ENCODE measurements at regions not wholly inside any gene's neighbourhood (a gene's known extent, or its start where the extent isn't known, plus 50 kb on each side); places are given as distances from the start of the nearest gene placed in this dataset.

DNA sequence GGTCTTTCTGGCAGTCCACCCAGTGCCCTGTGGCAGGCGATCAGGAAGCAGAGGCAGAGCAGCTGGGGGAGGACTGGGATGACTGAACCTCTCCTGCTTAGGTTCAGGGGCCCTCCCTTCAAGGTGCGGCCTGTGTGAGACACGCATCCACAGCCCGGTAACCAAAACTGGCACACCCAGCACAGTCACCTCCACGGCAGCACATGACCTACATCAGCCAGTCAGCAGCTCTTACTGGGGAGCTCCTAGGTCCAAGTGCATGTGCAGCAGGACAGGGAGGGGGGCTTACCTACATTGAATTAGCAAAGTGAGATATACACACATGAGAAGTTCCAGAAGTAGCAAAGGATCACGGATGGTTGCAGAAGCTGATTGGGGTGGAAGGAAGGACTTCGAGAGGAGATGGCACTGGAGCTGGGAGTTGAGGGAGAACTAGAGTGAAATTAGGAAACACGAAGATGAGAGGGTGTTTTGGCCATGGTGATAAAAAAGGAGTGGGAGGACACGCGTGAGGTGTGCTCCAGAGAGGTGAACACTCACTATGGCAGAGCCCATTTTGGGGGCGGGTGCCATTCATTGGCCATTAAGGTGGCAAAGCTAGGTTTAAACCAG, 51.4 kb upstream of the IRF2BP2 start:
- no peak for TF ChIP-seq TAF1 (IDR thresholded peaks at IDR 0.05; ENCODE audit: borderline replicate concordance, low read depth, low read length)
- TF ChIP-seq POLR2AphosphoS5 (IDR thresholded peaks at IDR 0.05; ENCODE audit: low read depth, low read length) = no peak
